UCSD-AML1 (cell line): ENCODE measurements at regions not wholly inside any gene's neighbourhood (a gene's known extent, or its start where the extent isn't known, plus 50 kb on each side); places are given as distances from the start of the nearest gene placed in this dataset.

Experiments used
- DNase-seq: peaks from one replicate; lab custom pipeline; 2025; ENCODE audit not compliant: unreplicated experiment; lab: John Stamatoyannopoulos, UW

- no peak for DNase-seq
Observed at GRCh38 chr9:89877051-89878002, 272.5 kb downstream of the GADD45G start.

GRCh38 chr9:89878003-89878411 is 273.2 kb downstream of the GADD45G start:
- DNase-seq, result no peak

GRCh38 chr9:89878687-89879086 is 273.9 kb downstream of the GADD45G start:
- no peak for DNase-seq

- DNase-seq, result no peak
Observed at GRCh38 chr9:89879276-89879675, 274.5 kb downstream of the GADD45G start.

GRCh38 chr9:89879701-89880100 is 274.9 kb downstream of the GADD45G start:
- DNase-seq, result no peak

- no peak for DNase-seq
Observed at GRCh38 chr9:89880161-89880560, 275.3 kb downstream of the GADD45G start.

GRCh38 chr9:89880721-89881120 is 275.9 kb downstream of the GADD45G start:
- no peak for DNase-seq

- DNase-seq, result no peak
Observed at GRCh38 chr9:89881431-89881830, 276.6 kb downstream of the GADD45G start.

- DNase-seq, result no peak
Observed at GRCh38 chr9:89882930-89883361, 278.1 kb downstream of the GADD45G start.

GRCh38 chr9:89883401-89884341 is 278.9 kb downstream of the GADD45G start:
- DNase-seq, result no peak

GRCh38 chr9:89884356-89885083 is 279.7 kb downstream of the GADD45G start:
- DNase-seq, result no peak

- DNase-seq, result no peak
Observed at GRCh38 chr9:89885156-89885555, 280.3 kb downstream of the GADD45G start.

GRCh38 chr9:89886281-89886700 is 281.5 kb downstream of the GADD45G start:
- no peak for DNase-seq

- no peak for DNase-seq
Observed at GRCh38 chr9:89887286-89887685, 282.5 kb downstream of the GADD45G start.

- no peak for DNase-seq
Observed at GRCh38 chr9:89888233-89888632, 283.4 kb downstream of the GADD45G start.

- no peak for DNase-seq
Observed at GRCh38 chr9:89888677-89889076, 283.9 kb downstream of the GADD45G start.

GRCh38 chr9:89889865-89890264 is 285.1 kb downstream of the GADD45G start:
- no peak for DNase-seq

GRCh38 chr9:89890326-89890980 is 285.6 kb downstream of the GADD45G start:
- DNase-seq, result no peak

- no peak for DNase-seq
Observed at GRCh38 chr9:89891221-89891590, 286.4 kb downstream of the GADD45G start.

- DNase-seq, result no peak
Observed at GRCh38 chr9:89891591-89892304, 286.9 kb downstream of the GADD45G start.
